Hepatocyte (in vitro differentiated cells): ENCODE measurements at regions not wholly inside any gene's neighbourhood (a gene's known extent, or its start where the extent isn't known, plus 50 kb on each side); places are given as distances from the start of the nearest gene placed in this dataset.

Experiments
- DNase-seq: peaks from one replicate; pipeline ENCODE4 v3.0.0-alpha.2; 2016; ENCODE audit warnings: low spot score
- H2AFZ ChIP-seq: fragments of 200-600 bp; sonication (generic); 2 replicates; pipeline ENCODE4 v1.6.0; 2016; ENCODE audit warnings: antibody characterized with exemption, mild to moderate bottlenecking
- H3K27ac ChIP-seq: fragments of 200-600 bp; sonication (generic); 2 replicates; pipeline ENCODE4 v1.5.1; 2016; ENCODE audit warnings: mild to moderate bottlenecking
- H3K27me3 ChIP-seq: fragments of 200-600 bp; sonication (generic); 2 replicates; pipeline ENCODE4 v1.6.1; 2016
- H3K36me3 ChIP-seq: fragments of 200-600 bp; sonication (generic); replicated peaks from 2 replicates; pipeline ENCODE4 v1.5.1; 2016; ENCODE audit warnings: low read depth; ENCODE audit not compliant: insufficient read depth
- H3K4me1 ChIP-seq: fragments of 200-600 bp; sonication (generic); 2 replicates; pipeline ENCODE4 v1.5.1; 2016; ENCODE audit warnings: mild to moderate bottlenecking, moderate library complexity; ENCODE audit not compliant: insufficient read depth
- H3K4me2 ChIP-seq: fragments of 200-600 bp; sonication (generic); 2 replicates; pipeline ENCODE4 v1.6.0; 2016
- H3K4me3 ChIP-seq: fragments of 200-600 bp; sonication (generic); 2 replicates; pipeline ENCODE4 v1.5.1; 2016; ENCODE audit warnings: mild to moderate bottlenecking
- H3K79me2 ChIP-seq: fragments of 200-600 bp; sonication (generic); 2 replicates; pipeline ENCODE4 v1.6.0; 2017; ENCODE audit warnings: mild to moderate bottlenecking
- H3K9me2 ChIP-seq: fragments of 200-600 bp; sonication (generic); replicated peaks from 2 replicates; pipeline ENCODE4 v1.6.0; 2017; ENCODE audit warnings: mild to moderate bottlenecking; ENCODE audit not compliant: insufficient read depth
- H3K9me3 ChIP-seq: fragments of 200-600 bp; sonication (generic); 2 replicates; pipeline ENCODE4 v1.5.1; 2016; ENCODE audit warnings: low read depth, mild to moderate bottlenecking
- H4K20me1 ChIP-seq: fragments of 200-600 bp; sonication (generic); 2 replicates; pipeline ENCODE4 v1.6.0; 2016; ENCODE audit warnings: mild to moderate bottlenecking; ENCODE audit not compliant: insufficient read depth, poor library complexity, severe bottlenecking
- EZH2 ChIP-seq: fragments of 200-600 bp; sonication (generic); IDR thresholded peaks from 2 replicates; pipeline ENCODE4 v1.6.1; 2016; ENCODE audit warnings: antibody characterized with exemption, mild to moderate bottlenecking, borderline replicate concordance
- EZH2phosphoT487 ChIP-seq: fragments of 200-600 bp; sonication (generic); IDR thresholded peaks from one replicate; pipeline ENCODE4 v1.6.1; 2018; ENCODE audit warnings: antibody characterized with exemption, mild to moderate bottlenecking, low read depth, moderate library complexity; ENCODE audit not compliant: unreplicated experiment, severe bottlenecking
- WGBS: methylation state at CpG from one replicate; pipeline ENCODE4 v1.1.6; 2016; ENCODE audit warnings: low lambda C conversion rate; ENCODE audit errors: missing lambda C conversion rate; 5-methylcytosine and 5-hydroxymethylcytosine counted together
- TF ChIP-seq, protein P1 (sequence below): fragments of 200-600 bp; sonication (generic); IDR thresholded peaks from 2 replicates; pipeline ENCODE4 v1.5.1; 2016; ENCODE audit warnings: antibody characterized with exemption, mild to moderate bottlenecking; ENCODE audit not compliant: poor library complexity

DNA sequence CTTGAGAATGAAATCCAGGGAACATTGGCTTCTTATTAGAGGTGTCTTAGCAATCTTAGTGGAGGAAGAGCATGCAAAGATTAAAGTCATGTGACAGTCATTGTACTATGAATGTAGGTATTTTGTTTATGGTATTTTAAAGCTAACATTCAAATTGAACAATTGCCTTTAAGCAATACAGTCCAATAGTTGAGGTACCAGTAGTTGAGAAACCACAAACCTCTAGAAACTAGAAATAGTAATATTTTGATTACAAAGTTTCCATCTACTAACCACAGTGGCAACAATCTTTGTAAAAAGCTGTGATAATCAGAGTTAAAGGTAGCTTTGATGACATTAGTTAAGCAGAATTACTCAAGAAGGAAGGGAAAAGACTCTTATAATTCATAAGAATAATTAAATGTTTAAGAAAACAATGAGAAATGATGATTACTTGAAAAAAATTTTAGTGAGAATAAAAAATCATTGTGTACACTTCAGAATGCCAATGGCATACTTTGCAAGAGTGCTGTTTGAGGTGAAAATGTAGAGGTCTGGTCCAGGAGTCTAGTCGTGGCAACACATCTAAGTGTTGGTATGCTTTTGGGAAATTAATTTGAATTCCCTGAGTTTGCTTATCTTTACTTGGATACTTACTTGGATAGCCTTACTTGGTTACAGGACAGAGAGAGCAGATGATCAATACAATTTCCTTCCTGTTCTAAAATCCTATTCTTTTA is 104.9 kb upstream of the PTGFR start:
- H3K36me3 ChIP-seq: no peaks in the 10 kb centered on the region

DNA sequence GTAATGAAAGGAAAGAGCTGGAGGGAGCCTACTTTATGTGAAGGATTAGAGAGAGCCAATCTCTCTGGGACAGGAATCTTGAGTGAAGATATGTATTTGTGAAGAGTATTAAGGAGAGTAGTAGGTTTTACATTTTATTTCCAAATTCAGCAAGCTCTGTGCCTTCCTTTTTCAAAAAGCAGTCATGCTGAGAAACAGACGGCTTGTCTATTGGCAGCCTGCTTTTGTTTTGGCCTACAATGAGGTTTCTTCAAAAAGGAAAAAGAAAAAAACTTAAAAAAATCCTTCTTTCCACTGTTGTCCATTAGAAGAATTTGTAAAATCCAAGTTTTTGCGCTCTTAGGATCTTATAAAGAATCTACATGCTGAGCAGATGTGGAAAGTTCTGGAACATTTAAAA is 103.6 kb upstream of the PTGFR start:
- Histone ChIP-seq H3K9me3 (no peaks in the 10 kb centered on the region), H3K4me3 (no peak overlapping the region), H3K36me3 (no peaks in the 10 kb centered on the region), H3K4me2 (no peak overlapping the region), H3K4me1 (no peaks in the 10 kb centered on the region), H4K20me1 (no peaks in the 10 kb centered on the region), H3K27ac (no peak overlapping the region), H3K9me2 (no peaks in the 10 kb centered on the region), H2AFZ (no peak overlapping the region), H3K79me2 (no peaks in the 10 kb centered on the region), H3K27me3 (no peaks in the 10 kb centered on the region)
- no peak for TF ChIP-seq EZH2
- TF ChIP-seq, protein P1, sequence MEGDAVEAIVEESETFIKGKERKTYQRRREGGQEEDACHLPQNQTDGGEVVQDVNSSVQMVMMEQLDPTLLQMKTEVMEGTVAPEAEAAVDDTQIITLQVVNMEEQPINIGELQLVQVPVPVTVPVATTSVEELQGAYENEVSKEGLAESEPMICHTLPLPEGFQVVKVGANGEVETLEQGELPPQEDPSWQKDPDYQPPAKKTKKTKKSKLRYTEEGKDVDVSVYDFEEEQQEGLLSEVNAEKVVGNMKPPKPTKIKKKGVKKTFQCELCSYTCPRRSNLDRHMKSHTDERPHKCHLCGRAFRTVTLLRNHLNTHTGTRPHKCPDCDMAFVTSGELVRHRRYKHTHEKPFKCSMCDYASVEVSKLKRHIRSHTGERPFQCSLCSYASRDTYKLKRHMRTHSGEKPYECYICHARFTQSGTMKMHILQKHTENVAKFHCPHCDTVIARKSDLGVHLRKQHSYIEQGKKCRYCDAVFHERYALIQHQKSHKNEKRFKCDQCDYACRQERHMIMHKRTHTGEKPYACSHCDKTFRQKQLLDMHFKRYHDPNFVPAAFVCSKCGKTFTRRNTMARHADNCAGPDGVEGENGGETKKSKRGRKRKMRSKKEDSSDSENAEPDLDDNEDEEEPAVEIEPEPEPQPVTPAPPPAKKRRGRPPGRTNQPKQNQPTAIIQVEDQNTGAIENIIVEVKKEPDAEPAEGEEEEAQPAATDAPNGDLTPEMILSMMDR: no peak
- no peak for TF ChIP-seq EZH2phosphoT487
- DNase-seq: no peak
- 81% methylated on average over 2 of the region's 2 CpGs for WGBS

More for the DNA sequence above, 104.9 kb upstream of the PTGFR start:
- H3K9me3 ChIP-seq: no peaks in the 10 kb centered on the region
- WGBS: 76% methylated on average over 1 of the region's 1 CpG
- H3K79me2 ChIP-seq: no peaks in the 10 kb centered on the region
- DNase-seq: no peak
- no peaks in the 10 kb centered on the region for H3K9me2 ChIP-seq
- no peaks in the 10 kb centered on the region for H4K20me1 ChIP-seq
- H3K27ac ChIP-seq: no peak overlapping the region
- H3K4me2 ChIP-seq: no peak overlapping the region
- no peak overlapping the region for H3K4me3 ChIP-seq
- TF ChIP-seq EZH2 (no peak), EZH2phosphoT487 (no peak)
- TF ChIP-seq, protein P1: no peak
- H3K4me1 ChIP-seq: no peaks in the 10 kb centered on the region
- no peaks in the 10 kb centered on the region for H3K27me3 ChIP-seq
- no peak overlapping the region for H2AFZ ChIP-seq

DNA sequence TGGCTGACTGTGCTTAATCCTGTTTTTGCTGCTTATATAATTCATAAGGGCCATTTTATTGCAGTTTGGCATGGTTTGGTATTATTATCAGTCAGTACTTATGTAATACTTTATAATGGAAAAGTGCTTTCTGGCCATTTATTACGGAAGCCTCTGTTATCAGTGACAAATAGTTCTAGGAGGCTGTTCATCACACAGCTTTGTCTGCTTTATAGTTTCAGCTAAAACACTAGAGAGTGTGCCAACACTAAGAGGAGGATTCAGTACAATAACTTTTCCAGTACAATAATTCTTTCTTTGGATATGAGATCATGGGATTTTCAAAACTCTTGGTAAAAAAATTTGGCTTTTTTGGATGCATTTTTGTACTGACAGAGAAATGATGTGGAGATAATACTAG is 102.9 kb upstream of the PTGFR start:
- H2AFZ ChIP-seq: no peak overlapping the region
- no peaks in the 10 kb centered on the region for H3K4me1 ChIP-seq
- H3K36me3 ChIP-seq: no peaks in the 10 kb centered on the region
- TF ChIP-seq, protein P1: no peak
- TF ChIP-seq EZH2: no peak
- TF ChIP-seq EZH2phosphoT487: no peak
- H3K79me2 ChIP-seq: no peaks in the 10 kb centered on the region
- no peaks in the 10 kb centered on the region for H3K9me2 ChIP-seq
- no peak overlapping the region for H3K4me3 ChIP-seq
- WGBS: 48% methylated on average over 1 of the region's 1 CpG
- H3K27me3 ChIP-seq: no peaks in the 10 kb centered on the region
- no peak overlapping the region for H3K27ac ChIP-seq
- H3K9me3 ChIP-seq: no peaks in the 10 kb centered on the region
- no peak for DNase-seq
- no peaks in the 10 kb centered on the region for H4K20me1 ChIP-seq
- H3K4me2 ChIP-seq: no peak overlapping the region

DNA sequence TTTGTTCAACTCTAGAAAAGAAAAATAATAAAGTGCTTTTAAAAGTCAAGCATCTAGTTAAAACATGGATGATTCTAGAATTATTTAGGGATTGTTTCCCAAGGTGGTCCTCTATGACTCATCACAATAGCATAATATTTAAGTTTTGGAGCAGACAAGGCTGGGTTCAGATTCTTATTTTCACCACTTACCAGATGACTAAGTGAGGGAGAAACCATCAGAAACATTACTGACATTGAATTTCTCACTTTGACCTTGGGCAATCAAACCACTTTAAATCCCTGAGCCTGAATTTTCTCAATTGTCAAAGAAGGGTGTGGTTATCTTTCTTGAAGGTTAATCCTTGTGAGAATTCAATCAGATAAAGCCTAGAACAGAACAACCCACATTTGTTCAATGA is 102.5 kb upstream of the PTGFR start:
- Histone ChIP-seq H3K79me2 (no peaks in the 10 kb centered on the region), H3K4me3 (no peak overlapping the region), H3K27ac (no peak overlapping the region), H3K27me3 (no peaks in the 10 kb centered on the region), H4K20me1 (no peaks in the 10 kb centered on the region), H3K9me2 (no peaks in the 10 kb centered on the region), H3K9me3 (no peaks in the 10 kb centered on the region), H3K4me2 (no peak overlapping the region), H3K4me1 (no peaks in the 10 kb centered on the region), H2AFZ (no peak overlapping the region), H3K36me3 (no peaks in the 10 kb centered on the region)
- TF ChIP-seq EZH2: no peak
- no peak for TF ChIP-seq EZH2phosphoT487
- TF ChIP-seq, protein P1: no peak
- no peak for DNase-seq
